Spleen (tissue), 7 donors: ENCODE measurements at regions not wholly inside any gene's neighbourhood (a gene's known extent, or its start where the extent isn't known, plus 50 kb on each side); places are given as distances from the start of the nearest gene placed in this dataset.

Source experiments
- POLR2A ChIP-seq, 3 donors: fragments of 450-650 bp; IDR thresholded peaks; one replicate each; pipeline ENCODE4 v1.5.1; 2017; ENCODE audit warnings: antibody characterized with exemption in 3 of 3, mild to moderate bottlenecking in 1 of 3
- POLR2AphosphoS5 ChIP-seq, 3 donors: sonication (generic); formaldehyde crosslinking; IDR thresholded peaks; one replicate each; pipeline ENCODE4 v1.5.1; 2017; ENCODE audit warnings: antibody characterized with exemption in 3 of 3
- TF ChIP-seq, protein P1 (sequence below), 11 experiments: fragments of 200-600 bp in 7 of 11; fragments of 450-650 bp in 4 of 11; sonication (generic) in 4 of 11; IDR thresholded peaks in 8 of 11; conservative IDR thresholded peaks in 3 of 11; 1 replicate in 7 of 11; 2 replicates in 4 of 11; pipeline versions ENCODE4 v1.4.0 to v1.8.0; 2016 to 2021; ENCODE audit warnings: antibody characterized with exemption in 11 of 11, inconsistent platforms in 4 of 11, mild to moderate bottlenecking in 1 of 11
- donor health status: DM: no; HTN: no; CAD: no; lungs with moderate emphysema.
- donor health status: DM: no; HTN: no; CAD: no.
- donor health status: DM: no; HTN: no; CAD: no.

DNA sequence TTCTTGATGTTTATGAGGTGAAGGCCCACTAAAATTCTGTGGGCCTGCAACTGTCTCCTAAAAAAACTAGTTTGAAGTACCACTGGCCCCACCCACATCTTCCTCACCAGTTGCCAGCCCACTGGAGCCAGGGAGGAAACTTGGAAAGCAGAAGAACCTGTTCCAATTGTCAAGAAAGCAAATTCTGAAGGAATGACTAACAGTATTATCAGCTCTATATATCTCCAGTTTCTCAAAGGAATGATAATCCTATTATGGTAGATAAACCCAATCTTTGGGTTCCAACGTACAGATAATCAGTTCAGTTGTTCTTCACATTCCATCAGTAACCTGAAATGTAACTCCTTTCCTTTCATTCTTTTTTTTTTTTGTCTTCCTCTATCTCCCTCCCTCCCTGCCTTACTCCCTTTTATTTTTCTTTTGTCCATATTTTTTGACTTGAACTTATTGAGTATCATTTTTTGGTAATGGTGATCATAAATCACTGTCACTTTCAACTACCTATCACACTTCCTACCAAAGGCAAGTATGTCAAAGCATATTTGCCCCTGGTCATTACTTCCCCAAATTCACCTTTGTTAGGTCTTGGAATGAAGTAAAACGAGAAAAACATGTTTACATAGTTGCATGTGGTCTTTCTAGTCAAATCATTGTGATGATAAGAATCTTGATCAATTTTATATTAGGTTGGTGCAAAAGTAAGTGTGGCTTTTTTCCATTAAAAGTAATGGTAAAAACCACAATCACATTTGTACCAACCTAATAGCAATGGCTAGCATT lies 943.4 kb downstream of the TTLL7 start:
- TF ChIP-seq, protein P1, sequence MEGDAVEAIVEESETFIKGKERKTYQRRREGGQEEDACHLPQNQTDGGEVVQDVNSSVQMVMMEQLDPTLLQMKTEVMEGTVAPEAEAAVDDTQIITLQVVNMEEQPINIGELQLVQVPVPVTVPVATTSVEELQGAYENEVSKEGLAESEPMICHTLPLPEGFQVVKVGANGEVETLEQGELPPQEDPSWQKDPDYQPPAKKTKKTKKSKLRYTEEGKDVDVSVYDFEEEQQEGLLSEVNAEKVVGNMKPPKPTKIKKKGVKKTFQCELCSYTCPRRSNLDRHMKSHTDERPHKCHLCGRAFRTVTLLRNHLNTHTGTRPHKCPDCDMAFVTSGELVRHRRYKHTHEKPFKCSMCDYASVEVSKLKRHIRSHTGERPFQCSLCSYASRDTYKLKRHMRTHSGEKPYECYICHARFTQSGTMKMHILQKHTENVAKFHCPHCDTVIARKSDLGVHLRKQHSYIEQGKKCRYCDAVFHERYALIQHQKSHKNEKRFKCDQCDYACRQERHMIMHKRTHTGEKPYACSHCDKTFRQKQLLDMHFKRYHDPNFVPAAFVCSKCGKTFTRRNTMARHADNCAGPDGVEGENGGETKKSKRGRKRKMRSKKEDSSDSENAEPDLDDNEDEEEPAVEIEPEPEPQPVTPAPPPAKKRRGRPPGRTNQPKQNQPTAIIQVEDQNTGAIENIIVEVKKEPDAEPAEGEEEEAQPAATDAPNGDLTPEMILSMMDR (IDR thresholded peaks at IDR 0.05 in 8 of 11, conservative IDR thresholded peaks at IDR 0.05 in 3 of 11), result no peak
- TF ChIP-seq POLR2A (IDR thresholded peaks at IDR 0.05), result no peak
- TF ChIP-seq POLR2AphosphoS5 (IDR thresholded peaks at IDR 0.05), result no peak
